IPS DF 6.9 (cell line): ENCODE measurements at regions not wholly inside any gene's neighbourhood (a gene's known extent, or its start where the extent isn't known, plus 50 kb on each side); places are given as distances from the start of the nearest gene placed in this dataset.

Source experiments
- DNase-seq: peaks from one replicate; pipeline ENCODE4 v3.0.0-alpha.2; 2013; ENCODE audit warnings: low read depth, low spot score
- H3K27ac ChIP-seq: one replicate; pipeline ENCODE4 v1.5.1; 2013; ENCODE audit warnings: low read length, control low read depth
- H3K27me3 ChIP-seq: 2 replicates; pipeline ENCODE4 v1.6.1; 2013; ENCODE audit warnings: mild to moderate bottlenecking, low read length; ENCODE audit not compliant: control insufficient read depth, insufficient read depth
- H3K36me3 ChIP-seq: 2 replicates; pipeline ENCODE4 v1.6.1; 2013; ENCODE audit warnings: low read length; ENCODE audit not compliant: control insufficient read depth, insufficient read depth
- H3K4me1 ChIP-seq: 2 replicates; pipeline ENCODE4 v1.6.1; 2013; ENCODE audit warnings: low read length; ENCODE audit not compliant: control insufficient read depth, insufficient read depth
- H3K4me3 ChIP-seq: 2 replicates; pipeline ENCODE4 v1.5.1; 2013; ENCODE audit warnings: mild to moderate bottlenecking, low read length
- H3K9me3 ChIP-seq: 2 replicates; pipeline ENCODE4 v1.6.1; 2013; ENCODE audit warnings: low read length, inconsistent platforms; ENCODE audit not compliant: control insufficient read depth, insufficient read depth
- WGBS: extraction: QIAGEN DNeasy Blood & Tissue Kit; methylation state at CpG from one replicate; pipeline ENCODE4 v1.1.7; 2013; ENCODE audit warnings: mixed read lengths, missing lambda C conversion rate; ENCODE audit not compliant: insufficient read length, insufficient coverage; 5-methylcytosine and 5-hydroxymethylcytosine counted together

DNA sequence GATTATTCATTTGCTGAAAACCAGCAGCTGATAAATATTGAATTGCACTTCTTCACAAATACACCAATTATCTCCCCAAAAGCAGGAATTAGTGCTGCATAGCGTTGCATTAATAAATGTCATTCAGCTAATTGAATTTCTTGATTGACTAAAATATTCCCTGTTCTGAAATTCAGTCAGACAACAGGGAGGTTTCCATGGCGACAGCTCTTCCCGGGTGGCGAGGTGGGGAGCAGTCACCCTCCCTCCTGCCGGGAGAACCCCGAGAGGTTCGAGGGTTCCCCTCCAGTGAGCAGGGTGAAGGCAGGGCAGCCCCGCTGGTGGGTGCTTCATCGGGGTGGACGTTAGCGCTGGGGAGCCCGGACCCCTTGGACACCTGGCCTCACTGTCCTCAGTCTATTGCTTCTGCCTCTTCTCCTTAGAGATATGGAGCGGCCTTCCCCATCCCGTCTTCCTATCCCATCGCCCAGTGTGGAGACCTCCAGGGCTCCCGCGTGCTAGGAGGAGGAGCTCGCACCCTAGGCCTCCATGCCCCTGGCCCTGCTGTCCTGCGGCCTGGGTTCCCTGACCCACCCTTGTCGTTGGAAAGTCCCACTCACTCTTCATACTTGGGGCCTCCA, 983.5 kb downstream of the BRD1 start:
- no peaks in the 10 kb centered on the region; the same call in 1 of the 2 replicates for H3K36me3 ChIP-seq
- no peak overlapping the region for H3K27ac ChIP-seq
- WGBS = no CpG with 5 or more reads among the region's 20 CpGs
- H3K27me3 ChIP-seq = no peaks in the 10 kb centered on the region
- no peak overlapping the region for H3K4me3 ChIP-seq
- H3K9me3 ChIP-seq = peaks cover 34% of the 10 kb centered on the region
- DNase-seq = no peak
- H3K4me1 ChIP-seq = no peaks in the 10 kb centered on the region; the same call in 1 of the 2 replicates

- no peaks in the 10 kb centered on the region; the same call in 1 of the 2 replicates for H3K36me3 ChIP-seq
Observed at GRCh38 chr22:48843640-48844039, 984.0 kb downstream of the BRD1 start.

GRCh38 chr22:48842976-48843375, 984.7 kb downstream of the BRD1 start:
- Histone ChIP-seq H3K27me3 (no peaks in the 10 kb centered on the region), H3K36me3 (no peaks in the 10 kb centered on the region; the same call in 1 of the 2 replicates), H3K4me1 (no peaks in the 10 kb centered on the region; the same call in 1 of the 2 replicates), H3K27ac (no peak overlapping the region), H3K9me3 (peaks cover 40% of the 10 kb centered on the region), H3K4me3 (no peak overlapping the region)
- no peak for DNase-seq
- no CpG with 5 or more reads among the region's 5 CpGs for WGBS

More at GRCh38 chr22:48843640-48844039, 984.0 kb downstream of the BRD1 start:
- no peaks in the 10 kb centered on the region for H3K27me3 ChIP-seq
- no peak overlapping the region for H3K27ac ChIP-seq
- H3K4me1 ChIP-seq = no peaks in the 10 kb centered on the region; the same call in 1 of the 2 replicates
- no peak for DNase-seq
- H3K9me3 ChIP-seq = peaks cover 37% of the 10 kb centered on the region
- no peak overlapping the region for H3K4me3 ChIP-seq
- WGBS = no CpG with 5 or more reads among the region's 9 CpGs

GRCh38 chr22:48842583-48842945, 985.1 kb downstream of the BRD1 start:
- no peak for DNase-seq

GRCh38 chr22:48841881-48842582, 985.6 kb downstream of the BRD1 start:
- H3K36me3 ChIP-seq = no peaks in the 10 kb centered on the region; the same call in 1 of the 2 replicates
- no peak overlapping the region for H3K27ac ChIP-seq
- no CpG with 5 or more reads among the region's 22 CpGs for WGBS
- no peak overlapping the region for H3K4me3 ChIP-seq
- H3K9me3 ChIP-seq = peaks cover 42% of the 10 kb centered on the region
- DNase-seq = no peak
- H3K4me1 ChIP-seq = no peaks in the 10 kb centered on the region; the same call in 1 of the 2 replicates
- no peaks in the 10 kb centered on the region for H3K27me3 ChIP-seq

More at GRCh38 chr22:48842583-48842945, 985.1 kb downstream of the BRD1 start:
- H3K4me1 ChIP-seq = no peaks in the 10 kb centered on the region; the same call in 1 of the 2 replicates
- no peak overlapping the region for H3K4me3 ChIP-seq
- H3K27me3 ChIP-seq = no peaks in the 10 kb centered on the region
- H3K9me3 ChIP-seq = peaks cover 40% of the 10 kb centered on the region
- WGBS = no CpG with 5 or more reads among the region's 17 CpGs
- H3K36me3 ChIP-seq = no peaks in the 10 kb centered on the region; the same call in 1 of the 2 replicates
- H3K27ac ChIP-seq = no peak overlapping the region

GRCh38 chr22:48840112-48840949, 987.3 kb downstream of the BRD1 start:
- H3K36me3 ChIP-seq = no peaks in the 10 kb centered on the region; the same call in 1 of the 2 replicates
- no CpG with 5 or more reads among the region's 16 CpGs for WGBS
- peaks cover 49% of the 10 kb centered on the region for H3K9me3 ChIP-seq
- no peak for DNase-seq
- no peak overlapping the region for H3K4me3 ChIP-seq
- H3K27ac ChIP-seq = no peak overlapping the region
- no peaks in the 10 kb centered on the region for H3K4me1 ChIP-seq
- H3K27me3 ChIP-seq = no peaks in the 10 kb centered on the region

DNA sequence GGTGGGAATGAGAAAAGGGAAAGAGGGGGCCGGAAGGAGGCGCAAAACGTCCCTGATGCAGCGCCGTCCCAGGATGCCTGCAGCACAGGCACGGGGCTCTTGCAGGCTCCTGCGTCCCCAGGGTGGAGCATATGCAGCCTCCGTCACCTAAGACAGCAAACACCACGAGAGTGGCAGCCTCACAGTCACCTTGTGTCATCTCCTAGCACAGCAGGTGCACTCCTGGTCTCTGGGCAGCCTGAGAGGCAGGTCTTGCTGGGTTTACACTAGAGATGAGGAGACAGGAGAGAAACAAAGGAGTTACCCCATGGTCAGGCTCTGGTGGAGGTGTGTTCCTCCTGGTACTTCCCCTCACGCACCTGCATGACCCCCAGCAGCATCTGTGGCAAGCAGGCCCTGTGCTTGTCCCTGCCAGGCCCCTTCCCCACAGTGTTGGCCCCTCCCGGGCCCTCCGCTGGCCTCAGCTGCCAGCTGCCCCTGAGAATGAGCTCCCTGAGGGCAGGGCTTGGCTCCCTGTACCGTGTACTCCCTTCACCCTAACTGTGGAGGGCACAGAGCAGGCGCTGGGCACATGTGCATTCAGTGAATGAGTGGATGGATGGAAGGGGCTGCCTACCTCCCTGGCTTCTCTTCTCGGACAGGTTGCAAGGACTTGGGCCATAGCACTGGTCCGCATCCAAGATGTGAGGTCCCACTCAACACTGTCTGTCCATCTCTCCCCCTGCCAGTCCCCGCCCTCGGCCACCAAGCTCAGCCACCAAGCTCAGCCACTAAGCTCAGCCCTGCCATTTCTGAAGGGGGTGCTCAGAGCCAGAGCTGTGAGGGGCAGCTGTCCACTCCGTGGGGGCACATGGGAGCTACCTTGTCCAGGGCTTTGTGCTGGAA, 988.6 kb downstream of the BRD1 start:
- no peak overlapping the region for H3K27ac ChIP-seq
- no CpG with 5 or more reads among the region's 19 CpGs for WGBS

GRCh38 chr22:48838376-48838775, 989.3 kb downstream of the BRD1 start:
- no peak for DNase-seq
- Histone ChIP-seq H3K27ac (no peak overlapping the region), H3K4me3 (no peak overlapping the region), H3K4me1 (no peaks in the 10 kb centered on the region), H3K9me3 (peaks cover 45% of the 10 kb centered on the region), H3K27me3 (no peaks in the 10 kb centered on the region), H3K36me3 (no peaks in the 10 kb centered on the region)
- WGBS = no CpG with 5 or more reads among the region's 16 CpGs

More for the DNA sequence above, 988.6 kb downstream of the BRD1 start:
- no peak for DNase-seq
- H3K4me3 ChIP-seq = no peak overlapping the region
- no peaks in the 10 kb centered on the region for H3K4me1 ChIP-seq
- peaks cover 46% of the 10 kb centered on the region for H3K9me3 ChIP-seq
- no peaks in the 10 kb centered on the region for H3K27me3 ChIP-seq
- no peaks in the 10 kb centered on the region; the same call in 1 of the 2 replicates for H3K36me3 ChIP-seq

DNA sequence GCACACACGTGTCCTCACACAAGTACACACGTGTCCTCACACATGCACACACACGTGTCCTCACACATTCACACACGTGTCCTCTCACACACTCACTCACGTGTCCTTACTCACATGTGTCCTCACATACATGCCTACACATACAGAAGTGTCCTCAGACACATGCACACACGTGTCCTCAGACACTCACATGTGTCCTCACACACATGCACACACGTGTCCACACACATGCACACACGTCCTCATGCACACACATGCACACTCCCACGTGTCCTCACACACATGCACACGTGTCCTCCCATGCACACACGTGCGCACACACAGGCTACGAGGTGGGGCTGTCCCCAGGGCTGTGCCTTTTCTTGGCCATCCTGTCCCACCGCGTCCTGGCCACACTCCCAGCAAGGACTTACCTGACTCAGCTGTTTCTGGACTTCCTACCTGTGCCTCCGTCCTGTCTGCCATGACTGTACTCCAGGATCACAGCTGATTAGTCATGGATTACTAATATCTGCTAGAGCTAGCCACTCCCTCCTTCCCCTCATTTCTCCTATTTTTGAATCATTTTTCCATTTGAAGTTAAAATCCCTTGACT, 990.2 kb downstream of the BRD1 start:
- DNase-seq = no peak
- no peak overlapping the region for H3K27ac ChIP-seq
- H3K4me1 ChIP-seq = no peaks in the 10 kb centered on the region
- H3K9me3 ChIP-seq = peaks cover 42% of the 10 kb centered on the region
- H3K4me3 ChIP-seq = no peak overlapping the region
- WGBS = no CpG with 5 or more reads among the region's 16 CpGs
- no peaks in the 10 kb centered on the region for H3K36me3 ChIP-seq
- H3K27me3 ChIP-seq = no peaks in the 10 kb centered on the region
